ENCODE measurements at regions not wholly inside any gene's neighbourhood (a gene's known extent, or its start where the extent isn't known, plus 50 kb on each side); places are given as distances from the start of the nearest gene placed in this dataset.

- no peak for TF ChIP-seq EZH2 (IDR thresholded peaks at IDR 0.05; ENCODE audit: insufficient read depth, poor library complexity, severe bottlenecking)
- no peak for TF ChIP-seq EZH2phosphoT487 (IDR thresholded peaks at IDR 0.05; ENCODE audit: insufficient read depth, low read depth)
- no peak overlapping the region for H3K4me2 ChIP-seq (ENCODE audit: unreplicated experiment)
- H3K36me3 ChIP-seq (ENCODE audit: low read depth), result no peaks in the 10 kb centered on the region
- H2AFZ ChIP-seq, result no peak overlapping the region
- DNase-seq, result no peak
- no peaks in the 10 kb centered on the region for H3K4me1 ChIP-seq (ENCODE audit: insufficient read depth)
- no peaks in the 10 kb centered on the region for H3K9me3 ChIP-seq (ENCODE audit: low read depth)
- no peaks in the 10 kb centered on the region for H3K79me2 ChIP-seq (ENCODE audit: insufficient read depth)
- 0 to 7% methylated on average over 2 of the region's 2 CpGs for WGBS, 2 experiments (ENCODE audit: low coverage in 1 of 2, low lambda C conversion rate in 2 of 2, missing lambda C conversion rate in 2 of 2)
- no peaks in the 10 kb centered on the region for H3K9me2 ChIP-seq (ENCODE audit: insufficient read depth)
- in situ Hi-C loops (cut with MboI), result no loop called here
- H4K20me1 ChIP-seq (ENCODE audit: insufficient read depth), result no peaks in the 10 kb centered on the region
- no peak overlapping the region for H3K4me3 ChIP-seq
- H3F3A ChIP-seq (ENCODE audit: insufficient read depth), result no peaks in the 10 kb centered on the region
- no peaks in the 10 kb centered on the region for H3K27me3 ChIP-seq (replicated peaks; ENCODE audit: insufficient read depth)
- H3K27ac ChIP-seq, result no peak overlapping the region
- H3K9ac ChIP-seq, result no peak overlapping the region
Observed at GRCh38 chr2:56475191-56475590, 291.4 kb downstream of the CCDC85A start.

- DNase-seq, result no peak
- Histone ChIP-seq H3F3A (ENCODE audit: insufficient read depth) (no peaks in the 10 kb centered on the region), H3K4me3 (no peak overlapping the region), H3K9me2 (ENCODE audit: insufficient read depth) (no peaks in the 10 kb centered on the region), H2AFZ (no peak overlapping the region), H3K4me1 (ENCODE audit: insufficient read depth) (no peaks in the 10 kb centered on the region), H4K20me1 (ENCODE audit: insufficient read depth) (no peaks in the 10 kb centered on the region), H3K36me3 (ENCODE audit: low read depth) (no peaks in the 10 kb centered on the region), H3K27me3 (replicated peaks; ENCODE audit: insufficient read depth) (no peaks in the 10 kb centered on the region), H3K79me2 (ENCODE audit: insufficient read depth) (no peaks in the 10 kb centered on the region), H3K9me3 (ENCODE audit: low read depth) (no peaks in the 10 kb centered on the region), H3K9ac (no peak overlapping the region), H3K27ac (no peak overlapping the region), H3K4me2 (ENCODE audit: unreplicated experiment) (no peak overlapping the region)
- 39 to 43% methylated on average over 8 of the region's 8 CpGs for WGBS, 2 experiments (ENCODE audit: low coverage in 1 of 2, low lambda C conversion rate in 2 of 2, missing lambda C conversion rate in 2 of 2)
- no peak for TF ChIP-seq EZH2phosphoT487 (IDR thresholded peaks at IDR 0.05; ENCODE audit: insufficient read depth, low read depth)
- no peak for TF ChIP-seq EZH2 (IDR thresholded peaks at IDR 0.05; ENCODE audit: insufficient read depth, poor library complexity, severe bottlenecking)
- in situ Hi-C loops (cut with MboI), result no loop called here
Observed at GRCh38 chr2:56476509-56477071, 292.8 kb downstream of the CCDC85A start.

- Histone ChIP-seq H3K4me1 (ENCODE audit: insufficient read depth) (no peaks in the 10 kb centered on the region), H3F3A (ENCODE audit: insufficient read depth) (no peaks in the 10 kb centered on the region), H3K27ac (no peak overlapping the region), H3K9ac (no peak overlapping the region), H4K20me1 (ENCODE audit: insufficient read depth) (no peaks in the 10 kb centered on the region), H3K27me3 (replicated peaks; ENCODE audit: insufficient read depth) (no peaks in the 10 kb centered on the region), H3K79me2 (ENCODE audit: insufficient read depth) (no peaks in the 10 kb centered on the region), H3K4me3 (no peak overlapping the region), H3K9me3 (ENCODE audit: low read depth) (no peaks in the 10 kb centered on the region), H3K9me2 (ENCODE audit: insufficient read depth) (no peaks in the 10 kb centered on the region), H2AFZ (no peak overlapping the region), H3K4me2 (ENCODE audit: unreplicated experiment) (no peak overlapping the region), H3K36me3 (ENCODE audit: low read depth) (no peaks in the 10 kb centered on the region)
- no peak for DNase-seq
- in situ Hi-C loops (cut with MboI), result no loop called here
- TF ChIP-seq EZH2 (IDR thresholded peaks at IDR 0.05; ENCODE audit: insufficient read depth, poor library complexity, severe bottlenecking) (no peak), EZH2phosphoT487 (IDR thresholded peaks at IDR 0.05; ENCODE audit: insufficient read depth, low read depth) (no peak)
Observed at GRCh38 chr2:56478027-56478426, 294.2 kb downstream of the CCDC85A start.

- Histone ChIP-seq H3K27ac (no peak overlapping the region), H3K4me1 (ENCODE audit: insufficient read depth) (no peaks in the 10 kb centered on the region), H3K36me3 (ENCODE audit: low read depth) (no peaks in the 10 kb centered on the region), H3K4me2 (ENCODE audit: unreplicated experiment) (no peak overlapping the region), H3K9me3 (ENCODE audit: low read depth) (no peaks in the 10 kb centered on the region), H3F3A (ENCODE audit: insufficient read depth) (no peaks in the 10 kb centered on the region), H3K4me3 (no peak overlapping the region), H3K27me3 (replicated peaks; ENCODE audit: insufficient read depth) (no peaks in the 10 kb centered on the region), H3K9ac (no peak overlapping the region), H3K79me2 (ENCODE audit: insufficient read depth) (no peaks in the 10 kb centered on the region), H4K20me1 (ENCODE audit: insufficient read depth) (no peaks in the 10 kb centered on the region), H3K9me2 (ENCODE audit: insufficient read depth) (no peaks in the 10 kb centered on the region), H2AFZ (no peak overlapping the region)
- no peak for DNase-seq
- WGBS, 2 experiments (ENCODE audit: low coverage in 1 of 2, low lambda C conversion rate in 2 of 2, missing lambda C conversion rate in 2 of 2), result 5 to 6% methylated on average over 2 of the region's 2 CpGs
- in situ Hi-C loops (cut with MboI), result no loop called here
- TF ChIP-seq EZH2 (IDR thresholded peaks at IDR 0.05; ENCODE audit: insufficient read depth, poor library complexity, severe bottlenecking) (no peak), EZH2phosphoT487 (IDR thresholded peaks at IDR 0.05; ENCODE audit: insufficient read depth, low read depth) (no peak)
Observed at GRCh38 chr2:56483081-56483480, 299.3 kb downstream of the CCDC85A start.

- Histone ChIP-seq H3K9me2 (ENCODE audit: insufficient read depth) (no peaks in the 10 kb centered on the region), H3K79me2 (ENCODE audit: insufficient read depth) (no peaks in the 10 kb centered on the region), H3K27ac (no peak overlapping the region), H3K4me1 (ENCODE audit: insufficient read depth) (no peaks in the 10 kb centered on the region), H3K9ac (no peak overlapping the region), H3K9me3 (ENCODE audit: low read depth) (no peaks in the 10 kb centered on the region), H4K20me1 (ENCODE audit: insufficient read depth) (no peaks in the 10 kb centered on the region), H3K36me3 (ENCODE audit: low read depth) (no peaks in the 10 kb centered on the region), H3K4me2 (ENCODE audit: unreplicated experiment) (no peak overlapping the region), H2AFZ (no peak overlapping the region), H3K27me3 (replicated peaks; ENCODE audit: insufficient read depth) (no peaks in the 10 kb centered on the region), H3F3A (ENCODE audit: insufficient read depth) (no peaks in the 10 kb centered on the region), H3K4me3 (no peak overlapping the region)
- no peak for DNase-seq
- in situ Hi-C loops (cut with MboI), result no loop called here
- TF ChIP-seq EZH2 (IDR thresholded peaks at IDR 0.05; ENCODE audit: insufficient read depth, poor library complexity, severe bottlenecking), result no peak
- TF ChIP-seq EZH2phosphoT487 (IDR thresholded peaks at IDR 0.05; ENCODE audit: insufficient read depth, low read depth), result no peak
Observed at GRCh38 chr2:56484906-56485305, 301.1 kb downstream of the CCDC85A start.

Data from GM23248 (cell line).